IMR-90 (cell line): ENCODE measurements at regions not wholly inside any gene's neighbourhood (a gene's known extent, or its start where the extent isn't known, plus 50 kb on each side); places are given as distances from the start of the nearest gene placed in this dataset.

ENCODE experiments used
- ATAC-seq: fragments of 200-7000 bp; cut with Tn5 transposase; 2 replicates; pipeline ENCODE4 v1.9.1; 2020; ENCODE audit warnings: low read depth, mild to moderate bottlenecking, moderate library complexity
- BruUV-seq: library from RNA; stranded (reverse); fragments of 400-500 nt; replicated peaks from 2 replicates; lab custom pipeline; 2021; lab: Mats Ljungman, UMichigan
- CTCF ChIA-PET: fragments of 300-600 bp; formaldehyde crosslinking; extraction: SDS; loops from one replicate; lab custom pipeline; 2021; ENCODE audit warnings: antibody characterized with exemption; lab: Yijun Ruan, JAX
- POLR2A ChIA-PET: fragments of 300-600 bp; sonication (Branson Sonifier 250); formaldehyde crosslinking; loops from one replicate; lab custom pipeline; 2022; ENCODE audit warnings: antibody characterized with exemption; ENCODE audit not compliant: unreplicated experiment; lab: Charles Lee
- DNase-seq: peaks from one replicate; pipeline ENCODE4 v3.0.0; 2013
- H2AFZ ChIP-seq: replicated peaks from 2 replicates; pipeline ENCODE3; 2013; ENCODE audit warnings: low read length, mild to moderate bottlenecking; ENCODE audit not compliant: poor library complexity
- H2AK5ac ChIP-seq: 2 replicates; pipeline ENCODE4 v1.6.1; 2013; ENCODE audit warnings: low read depth, low read length, inconsistent platforms
- H2AK9ac ChIP-seq: replicated peaks from 2 replicates; pipeline ENCODE3; 2013; ENCODE audit warnings: mild to moderate bottlenecking, low read depth, low read length, moderate library complexity; ENCODE audit not compliant: poor library complexity
- H2BK120ac ChIP-seq: 2 replicates; pipeline ENCODE4 v1.6.1; 2013; ENCODE audit warnings: low read depth, low read length, inconsistent platforms
- H2BK15ac ChIP-seq: 3 replicates; pipeline ENCODE4 v1.6.1; 2013; ENCODE audit warnings: low read depth, low read length, inconsistent platforms
- H2BK20ac ChIP-seq: 2 replicates; pipeline ENCODE4 v1.6.1; 2013; ENCODE audit warnings: low read depth, mild to moderate bottlenecking, inconsistent platforms, low read length, moderate library complexity
- H2BK5ac ChIP-seq: 2 replicates; pipeline ENCODE4 v1.6.1; 2013; ENCODE audit warnings: mild to moderate bottlenecking, low read depth, low read length, inconsistent platforms; ENCODE audit not compliant: poor library complexity, severe bottlenecking
- H3K14ac ChIP-seq: replicated peaks from 2 replicates; pipeline ENCODE4 v1.6.1; 2013; ENCODE audit warnings: low read depth, low read length, inconsistent platforms
- H3K18ac ChIP-seq: 2 replicates; pipeline ENCODE4 v1.6.1; 2013; ENCODE audit warnings: low read depth, low read length, control low read depth
- H3K23ac ChIP-seq: 2 replicates; pipeline ENCODE4 v1.6.1; 2013; ENCODE audit warnings: low read depth, low read length, inconsistent platforms
- H3K27ac ChIP-seq: 2 replicates; pipeline ENCODE4 v1.5.1; 2013; ENCODE audit warnings: mild to moderate bottlenecking, control low read depth, low read length; ENCODE audit not compliant: insufficient read depth
- H3K27me3 ChIP-seq: 2 replicates; pipeline ENCODE4 v1.6.1; 2013; ENCODE audit warnings: low read length; ENCODE audit not compliant: control insufficient read depth, insufficient read depth
- H3K36me3 ChIP-seq: 2 replicates; pipeline ENCODE4 v1.6.1; 2013; ENCODE audit warnings: low read length, mixed read lengths; ENCODE audit not compliant: control insufficient read depth, insufficient read depth
- H3K4ac ChIP-seq: 2 replicates; pipeline ENCODE4 v1.6.1; 2013; ENCODE audit warnings: low read depth, low read length, inconsistent platforms
- H3K4me1 ChIP-seq: 2 replicates; pipeline ENCODE4 v1.6.1; 2013; ENCODE audit warnings: low read length, mixed read lengths; ENCODE audit not compliant: control insufficient read depth, insufficient read depth
- H3K4me2 ChIP-seq: 2 replicates; pipeline ENCODE4 v1.6.1; 2013; ENCODE audit warnings: low read depth, mild to moderate bottlenecking, control low read depth, low read length, moderate library complexity
- H3K4me3 ChIP-seq: 2 replicates; pipeline ENCODE4 v1.5.1; 2013; ENCODE audit warnings: low read depth, mild to moderate bottlenecking, control low read depth, low read length, moderate library complexity; ENCODE audit not compliant: insufficient read depth
- H3K56ac ChIP-seq: 2 replicates; pipeline ENCODE4 v1.6.1; 2013; ENCODE audit warnings: low read length, inconsistent platforms; ENCODE audit not compliant: insufficient read depth; ENCODE audit errors: extremely low read depth
- H3K79me1 ChIP-seq, 2 experiments: 2 replicates each; pipeline ENCODE4 v1.6.1; 2013; ENCODE audit warnings: low read length in 2 of 2, inconsistent platforms in 1 of 2, low read depth in 1 of 2
- H3K9ac ChIP-seq: 2 replicates; pipeline ENCODE4 v1.6.1; 2013; ENCODE audit warnings: low read depth, low read length, control low read depth
- H3K9me1 ChIP-seq: 2 replicates; pipeline ENCODE4 v1.6.1; 2013; ENCODE audit warnings: low read length, inconsistent platforms; ENCODE audit not compliant: insufficient read depth
- H3K9me3 ChIP-seq: 2 replicates; pipeline ENCODE4 v1.6.1; 2013; ENCODE audit warnings: low read length; ENCODE audit not compliant: control insufficient read depth, insufficient read depth
- H4K20me1 ChIP-seq: 2 replicates; pipeline ENCODE4 v1.6.1; 2013; ENCODE audit warnings: low read length, inconsistent platforms; ENCODE audit not compliant: insufficient read depth
- H4K5ac ChIP-seq: 2 replicates; pipeline ENCODE4 v1.6.1; 2013; ENCODE audit warnings: mild to moderate bottlenecking, low read depth, low read length, control low read depth
- H4K8ac ChIP-seq, 2 experiments: 2 replicates each; pipeline ENCODE4 v1.6.1; 2013; ENCODE audit warnings: low read depth in 2 of 2, low read length in 2 of 2, control low read depth in 1 of 2, inconsistent platforms in 1 of 2
- H4K91ac ChIP-seq: 2 replicates; pipeline ENCODE4 v1.6.1; 2013; ENCODE audit warnings: low read depth, low read length, inconsistent platforms; ENCODE audit not compliant: insufficient read depth
- CEBPB ChIP-seq: IDR thresholded peaks from 2 replicates; pipeline ENCODE4 v1.6.1; 2012; ENCODE audit warnings: low read depth, low read length, improper control_type of control experiment
- ELK1 ChIP-seq: fragments of 150-350 bp; IDR thresholded peaks from 2 replicates; pipeline ENCODE4 v1.6.1; 2016; ENCODE audit warnings: low read depth, mild to moderate bottlenecking, low read length, moderate library complexity, borderline replicate concordance
- MAFK ChIP-seq: IDR thresholded peaks from 2 replicates; pipeline ENCODE4 v1.6.1; 2012; ENCODE audit warnings: low read depth, low read length, improper control_type of control experiment
- MAZ ChIP-seq: IDR thresholded peaks from 2 replicates; pipeline ENCODE4 v1.6.1; 2012; ENCODE audit warnings: low read depth, mild to moderate bottlenecking, low read length, improper control_type of control experiment, moderate library complexity, borderline replicate concordance
- RFX5 ChIP-seq: IDR thresholded peaks from 2 replicates; pipeline ENCODE4 v1.8.0; 2012; ENCODE audit warnings: low read depth, mild to moderate bottlenecking, low read length, moderate library complexity
- WGBS, 2 experiments: methylation state at CpG; one replicate each; pipeline versions ENCODE4 v1.1.5 to v1.1.7; 2013; ENCODE audit warnings: missing lambda C conversion rate in 2 of 2; ENCODE audit not compliant: insufficient read length in 1 of 2; ENCODE audit errors: extremely low coverage in 2 of 2; 5-methylcytosine and 5-hydroxymethylcytosine counted together
- dilution Hi-C: fragments of 300-500 bp; cut with HindIII; formaldehyde crosslinking; loops from one replicate; pipeline ENCODE4 v1.14.3; 2018; ENCODE audit warnings: low sequenced_read_pairs; ENCODE audit not compliant: unreplicated experiment
- in situ Hi-C: fragments of 300-500 bp; cut with MboI; formaldehyde crosslinking; loops from 3 replicates; pipeline ENCODE4 v1.14.3; 2019; ENCODE audit warnings: low sequenced_read_pairs, inconsistent platforms, mixed read lengths
- intact Hi-C: fragments of 100-400 bp; cut with micrococcal nuclease; formaldehyde crosslinking; loops from 2 replicates; pipeline ENCODE4 v1.10.0; 2022
- TF ChIP-seq, protein P1 (sequence below): fragments of 150-350 bp; IDR thresholded peaks from 2 replicates; pipeline ENCODE4 v1.6.1; 2017; ENCODE audit warnings: mild to moderate bottlenecking, antibody characterized with exemption, low read length, low read depth

DNA sequence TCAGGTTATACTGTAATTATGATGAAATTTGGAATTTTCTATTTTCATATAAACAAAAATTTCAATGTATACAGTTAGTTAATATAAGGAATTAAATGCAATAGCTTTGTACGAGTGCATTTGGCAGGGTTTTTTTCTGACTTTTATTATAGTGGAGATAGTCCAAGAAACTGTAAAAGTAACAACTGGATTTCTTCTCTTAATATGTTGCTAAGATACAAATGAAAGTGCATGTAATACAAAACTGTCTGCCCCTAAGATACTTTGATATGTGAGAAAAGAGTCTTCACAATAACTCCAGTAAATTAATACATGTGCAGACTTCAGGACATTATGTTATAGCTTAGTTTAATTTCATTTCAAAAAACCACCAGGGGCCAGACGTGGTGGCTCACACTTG is 721.4 kb downstream of the CBLN4 start:
- intact Hi-C loops (no loop called here), in situ Hi-C loops (no loop called here), dilution Hi-C loops (no loop called here)
- H3K9me3 ChIP-seq: peaks cover 7% of the 10 kb centered on the region
- H3K18ac ChIP-seq: no peak overlapping the region
- ATAC-seq (no peak), DNase-seq (no peak)
- CTCF ChIA-PET: no interaction called here
- no peak overlapping the region for H4K8ac ChIP-seq
- no peak overlapping the region for H3K4me3 ChIP-seq
- H2AK5ac ChIP-seq: no peak overlapping the region
- no peaks in the 10 kb centered on the region for H3K4me1 ChIP-seq
- H2BK120ac ChIP-seq: no peak overlapping the region
- no peak overlapping the region for H3K23ac ChIP-seq
- H2AK9ac ChIP-seq: no peak overlapping the region
- no peak overlapping the region for H4K5ac ChIP-seq
- no peaks in the 10 kb centered on the region for H3K27me3 ChIP-seq
- no TSS peak for BruUV-seq
- no peaks in the 10 kb centered on the region for H3K79me1 ChIP-seq
- no peak overlapping the region for H3K14ac ChIP-seq
- no peak overlapping the region for H2BK5ac ChIP-seq
- POLR2A ChIA-PET: no interaction called here
- no peak overlapping the region for H3K4me2 ChIP-seq
- H2BK20ac ChIP-seq: no peak overlapping the region
- H3K4ac ChIP-seq: no peak overlapping the region
- no peaks in the 10 kb centered on the region for H3K9me1 ChIP-seq
- H4K20me1 ChIP-seq: no peaks in the 10 kb centered on the region
- no peak for TF ChIP-seq MAFK
- no peak for TF ChIP-seq ELK1
- TF ChIP-seq, protein P1, sequence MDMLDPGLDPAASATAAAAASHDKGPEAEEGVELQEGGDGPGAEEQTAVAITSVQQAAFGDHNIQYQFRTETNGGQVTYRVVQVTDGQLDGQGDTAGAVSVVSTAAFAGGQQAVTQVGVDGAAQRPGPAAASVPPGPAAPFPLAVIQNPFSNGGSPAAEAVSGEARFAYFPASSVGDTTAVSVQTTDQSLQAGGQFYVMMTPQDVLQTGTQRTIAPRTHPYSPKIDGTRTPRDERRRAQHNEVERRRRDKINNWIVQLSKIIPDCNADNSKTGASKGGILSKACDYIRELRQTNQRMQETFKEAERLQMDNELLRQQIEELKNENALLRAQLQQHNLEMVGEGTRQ: no peak
- no peak for TF ChIP-seq RFX5
- no peak for TF ChIP-seq CEBPB
- no peak for TF ChIP-seq MAZ
- H3K56ac ChIP-seq: no peak overlapping the region
- H3K9ac ChIP-seq: no peak overlapping the region
- H4K91ac ChIP-seq: no peak overlapping the region
- no CpG with 5 or more reads among the region's 2 CpGs for WGBS, 2 experiments
- no peak overlapping the region for H2BK15ac ChIP-seq
- no peaks in the 10 kb centered on the region for H3K36me3 ChIP-seq
- no peak overlapping the region for H3K27ac ChIP-seq
- H2AFZ ChIP-seq: no peak overlapping the region
